IMR-90 (cell line): ENCODE measurements at regions not wholly inside any gene's neighbourhood (a gene's known extent, or its start where the extent isn't known, plus 50 kb on each side); places are given as distances from the start of the nearest gene placed in this dataset.

Experiments
- ATAC-seq: fragments of 200-7000 bp; cut with Tn5 transposase; 2 replicates; pipeline ENCODE4 v1.9.1; 2020; ENCODE audit warnings: low read depth, mild to moderate bottlenecking, moderate library complexity
- BruUV-seq: library from RNA; stranded (reverse); fragments of 400-500 nt; replicated peaks from 2 replicates; lab custom pipeline; 2021; lab: Mats Ljungman, UMichigan
- CTCF ChIA-PET: fragments of 300-600 bp; formaldehyde crosslinking; extraction: SDS; loops from one replicate; lab custom pipeline; 2021; ENCODE audit warnings: antibody characterized with exemption; lab: Yijun Ruan, JAX
- POLR2A ChIA-PET: fragments of 300-600 bp; sonication (Branson Sonifier 250); formaldehyde crosslinking; loops from one replicate; lab custom pipeline; 2022; ENCODE audit warnings: antibody characterized with exemption; ENCODE audit not compliant: unreplicated experiment; lab: Charles Lee
- DNase-seq: peaks from one replicate; pipeline ENCODE4 v3.0.0; 2013
- H2AFZ ChIP-seq: replicated peaks from 2 replicates; pipeline ENCODE3; 2013; ENCODE audit warnings: low read length, mild to moderate bottlenecking; ENCODE audit not compliant: poor library complexity
- H2AK5ac ChIP-seq: 2 replicates; pipeline ENCODE4 v1.6.1; 2013; ENCODE audit warnings: low read depth, low read length, inconsistent platforms
- H2AK9ac ChIP-seq: replicated peaks from 2 replicates; pipeline ENCODE3; 2013; ENCODE audit warnings: mild to moderate bottlenecking, low read depth, low read length, moderate library complexity; ENCODE audit not compliant: poor library complexity
- H2BK120ac ChIP-seq: 2 replicates; pipeline ENCODE4 v1.6.1; 2013; ENCODE audit warnings: low read depth, low read length, inconsistent platforms
- H2BK15ac ChIP-seq: 3 replicates; pipeline ENCODE4 v1.6.1; 2013; ENCODE audit warnings: low read depth, low read length, inconsistent platforms
- H2BK20ac ChIP-seq: 2 replicates; pipeline ENCODE4 v1.6.1; 2013; ENCODE audit warnings: low read depth, mild to moderate bottlenecking, inconsistent platforms, low read length, moderate library complexity
- H2BK5ac ChIP-seq: 2 replicates; pipeline ENCODE4 v1.6.1; 2013; ENCODE audit warnings: mild to moderate bottlenecking, low read depth, low read length, inconsistent platforms; ENCODE audit not compliant: poor library complexity, severe bottlenecking
- H3K14ac ChIP-seq: replicated peaks from 2 replicates; pipeline ENCODE4 v1.6.1; 2013; ENCODE audit warnings: low read depth, low read length, inconsistent platforms
- H3K18ac ChIP-seq: 2 replicates; pipeline ENCODE4 v1.6.1; 2013; ENCODE audit warnings: low read depth, low read length, control low read depth
- H3K23ac ChIP-seq: 2 replicates; pipeline ENCODE4 v1.6.1; 2013; ENCODE audit warnings: low read depth, low read length, inconsistent platforms
- H3K27ac ChIP-seq: 2 replicates; pipeline ENCODE4 v1.5.1; 2013; ENCODE audit warnings: mild to moderate bottlenecking, control low read depth, low read length; ENCODE audit not compliant: insufficient read depth
- H3K27me3 ChIP-seq: 2 replicates; pipeline ENCODE4 v1.6.1; 2013; ENCODE audit warnings: low read length; ENCODE audit not compliant: control insufficient read depth, insufficient read depth
- H3K36me3 ChIP-seq: 2 replicates; pipeline ENCODE4 v1.6.1; 2013; ENCODE audit warnings: low read length, mixed read lengths; ENCODE audit not compliant: control insufficient read depth, insufficient read depth
- H3K4ac ChIP-seq: 2 replicates; pipeline ENCODE4 v1.6.1; 2013; ENCODE audit warnings: low read depth, low read length, inconsistent platforms
- H3K4me1 ChIP-seq: 2 replicates; pipeline ENCODE4 v1.6.1; 2013; ENCODE audit warnings: low read length, mixed read lengths; ENCODE audit not compliant: control insufficient read depth, insufficient read depth
- H3K4me2 ChIP-seq: 2 replicates; pipeline ENCODE4 v1.6.1; 2013; ENCODE audit warnings: low read depth, mild to moderate bottlenecking, control low read depth, low read length, moderate library complexity
- H3K4me3 ChIP-seq: 2 replicates; pipeline ENCODE4 v1.5.1; 2013; ENCODE audit warnings: low read depth, mild to moderate bottlenecking, control low read depth, low read length, moderate library complexity; ENCODE audit not compliant: insufficient read depth
- H3K56ac ChIP-seq: 2 replicates; pipeline ENCODE4 v1.6.1; 2013; ENCODE audit warnings: low read length, inconsistent platforms; ENCODE audit not compliant: insufficient read depth; ENCODE audit errors: extremely low read depth
- H3K79me1 ChIP-seq, 2 experiments: 2 replicates each; pipeline ENCODE4 v1.6.1; 2013; ENCODE audit warnings: low read length in 2 of 2, inconsistent platforms in 1 of 2, low read depth in 1 of 2
- H3K9ac ChIP-seq: 2 replicates; pipeline ENCODE4 v1.6.1; 2013; ENCODE audit warnings: low read depth, low read length, control low read depth
- H3K9me1 ChIP-seq: 2 replicates; pipeline ENCODE4 v1.6.1; 2013; ENCODE audit warnings: low read length, inconsistent platforms; ENCODE audit not compliant: insufficient read depth
- H3K9me3 ChIP-seq: 2 replicates; pipeline ENCODE4 v1.6.1; 2013; ENCODE audit warnings: low read length; ENCODE audit not compliant: control insufficient read depth, insufficient read depth
- H4K20me1 ChIP-seq: 2 replicates; pipeline ENCODE4 v1.6.1; 2013; ENCODE audit warnings: low read length, inconsistent platforms; ENCODE audit not compliant: insufficient read depth
- H4K5ac ChIP-seq: 2 replicates; pipeline ENCODE4 v1.6.1; 2013; ENCODE audit warnings: mild to moderate bottlenecking, low read depth, low read length, control low read depth
- H4K8ac ChIP-seq, 2 experiments: 2 replicates each; pipeline ENCODE4 v1.6.1; 2013; ENCODE audit warnings: low read depth in 2 of 2, low read length in 2 of 2, control low read depth in 1 of 2, inconsistent platforms in 1 of 2
- H4K91ac ChIP-seq: 2 replicates; pipeline ENCODE4 v1.6.1; 2013; ENCODE audit warnings: low read depth, low read length, inconsistent platforms; ENCODE audit not compliant: insufficient read depth
- BHLHE40 ChIP-seq: fragments of 150-350 bp; IDR thresholded peaks from 2 replicates; pipeline ENCODE4 v1.6.1; 2016; ENCODE audit warnings: mild to moderate bottlenecking, low read depth, low read length
- CEBPB ChIP-seq: IDR thresholded peaks from 2 replicates; pipeline ENCODE4 v1.6.1; 2012; ENCODE audit warnings: low read depth, low read length, improper control_type of control experiment
- CHD1 ChIP-seq: IDR thresholded peaks from 2 replicates; pipeline ENCODE4 v1.6.1; 2012; ENCODE audit warnings: low read depth, low read length, improper control_type of control experiment
- CTCF ChIP-seq: conservative IDR thresholded peaks from 2 replicates; pipeline ENCODE4 v1.5.1; 2012; ENCODE audit warnings: mild to moderate bottlenecking, low read depth, low read length, improper control_type of control experiment
- ELK1 ChIP-seq: fragments of 150-350 bp; IDR thresholded peaks from 2 replicates; pipeline ENCODE4 v1.6.1; 2016; ENCODE audit warnings: low read depth, mild to moderate bottlenecking, low read length, moderate library complexity, borderline replicate concordance
- FOS ChIP-seq: fragments of 150-350 bp; IDR thresholded peaks from 2 replicates; pipeline ENCODE4 v1.6.1; 2016; ENCODE audit warnings: low read depth, low read length
- MAFK ChIP-seq: IDR thresholded peaks from 2 replicates; pipeline ENCODE4 v1.6.1; 2012; ENCODE audit warnings: low read depth, low read length, improper control_type of control experiment
- MAZ ChIP-seq: IDR thresholded peaks from 2 replicates; pipeline ENCODE4 v1.6.1; 2012; ENCODE audit warnings: low read depth, mild to moderate bottlenecking, low read length, improper control_type of control experiment, moderate library complexity, borderline replicate concordance
- MXI1 ChIP-seq: IDR thresholded peaks from 2 replicates; pipeline ENCODE4 v1.6.1; 2012; ENCODE audit warnings: low read depth, mild to moderate bottlenecking, low read length, moderate library complexity, borderline replicate concordance
- NFE2L2 ChIP-seq: fragments of 150-350 bp; IDR thresholded peaks from 2 replicates; pipeline ENCODE4 v1.6.1; 2016; ENCODE audit warnings: low read depth, mild to moderate bottlenecking, low read length
- POLR2A ChIP-seq: IDR thresholded peaks from 2 replicates; pipeline ENCODE4 v1.6.1; 2012; ENCODE audit warnings: mild to moderate bottlenecking, low read depth, low read length
- RAD21 ChIP-seq: IDR thresholded peaks from 2 replicates; pipeline ENCODE4 v1.6.1; 2012; ENCODE audit warnings: low read length, improper control_type of control experiment
- RCOR1 ChIP-seq: IDR thresholded peaks from 2 replicates; pipeline ENCODE4 v1.6.1; 2012; ENCODE audit warnings: mild to moderate bottlenecking, low read length, improper control_type of control experiment; ENCODE audit not compliant: insufficient replicate concordance
- RFX5 ChIP-seq: IDR thresholded peaks from 2 replicates; pipeline ENCODE4 v1.8.0; 2012; ENCODE audit warnings: low read depth, mild to moderate bottlenecking, low read length, moderate library complexity
- SMC3 ChIP-seq: fragments of 150-350 bp; IDR thresholded peaks from 2 replicates; pipeline ENCODE4 v1.6.1; 2016; ENCODE audit warnings: low read depth, mild to moderate bottlenecking, antibody characterized with exemption, low read length, moderate library complexity
- USF2 ChIP-seq: fragments of 150-350 bp; IDR thresholded peaks from 2 replicates; pipeline ENCODE4 v1.6.1; 2017; ENCODE audit warnings: mild to moderate bottlenecking, antibody characterized with exemption, low read length, low read depth
- WGBS, 2 experiments: methylation state at CpG; one replicate each; pipeline versions ENCODE4 v1.1.5 to v1.1.7; 2013; ENCODE audit warnings: missing lambda C conversion rate in 2 of 2; ENCODE audit not compliant: insufficient read length in 1 of 2; ENCODE audit errors: extremely low coverage in 2 of 2; 5-methylcytosine and 5-hydroxymethylcytosine counted together
- dilution Hi-C: fragments of 300-500 bp; cut with HindIII; formaldehyde crosslinking; loops from one replicate; pipeline ENCODE4 v1.14.3; 2018; ENCODE audit warnings: low sequenced_read_pairs; ENCODE audit not compliant: unreplicated experiment
- in situ Hi-C: fragments of 300-500 bp; cut with MboI; formaldehyde crosslinking; loops from 3 replicates; pipeline ENCODE4 v1.14.3; 2019; ENCODE audit warnings: low sequenced_read_pairs, inconsistent platforms, mixed read lengths
- intact Hi-C: fragments of 100-400 bp; cut with micrococcal nuclease; formaldehyde crosslinking; loops from 2 replicates; pipeline ENCODE4 v1.10.0; 2022

- Histone ChIP-seq H3K56ac (no peak overlapping the region), H3K23ac (no peak overlapping the region), H2AK5ac (no peak overlapping the region), H3K27ac (no peak overlapping the region), H3K4ac (no peak overlapping the region), H4K20me1 (no peaks in the 10 kb centered on the region; the same call in 1 of the 2 replicates), H4K8ac (no peak overlapping the region), H3K9me3 (no peaks in the 10 kb centered on the region; the same call in 1 of the 2 replicates), H2AFZ (no peak overlapping the region), H4K5ac (no peak overlapping the region), H2BK5ac (no peak overlapping the region), H2BK20ac (no peak overlapping the region), H2AK9ac (no peak overlapping the region), H2BK15ac (no peak overlapping the region), H3K14ac (no peak overlapping the region), H3K18ac (no peak overlapping the region), H3K79me1 (no peaks in the 10 kb centered on the region), H3K36me3 (no peaks in the 10 kb centered on the region), H4K91ac (no peak overlapping the region), H3K4me2 (no peak overlapping the region), H2BK120ac (no peak overlapping the region), H3K4me1 (no peaks in the 10 kb centered on the region), H3K4me3 (no peak overlapping the region), H3K27me3 (no peaks in the 10 kb centered on the region), H3K9me1 (no peaks in the 10 kb centered on the region), H3K9ac (no peak overlapping the region)
- ChIA-PET CTCF (no interaction called here), POLR2A (no interaction called here)
- DNase-seq = no peak
- BruUV-seq = no TSS peak
- in situ Hi-C loops = no loop called here
- no peak for TF ChIP-seq POLR2A
- TF ChIP-seq FOS = no peak
- no peak for TF ChIP-seq RCOR1
- TF ChIP-seq BHLHE40 = no peak
- TF ChIP-seq CTCF = no peak
- no peak for TF ChIP-seq RFX5
- TF ChIP-seq MAFK = no peak
- TF ChIP-seq CHD1 = no peak
- TF ChIP-seq RAD21 = no peak
- TF ChIP-seq SMC3 = no peak
- TF ChIP-seq MAZ = no peak
- TF ChIP-seq USF2 = no peak
- TF ChIP-seq MXI1 = no peak
- TF ChIP-seq ELK1 = no peak
- no peak for TF ChIP-seq CEBPB
- no peak for TF ChIP-seq NFE2L2
- dilution Hi-C loops = no loop called here
- no peak for ATAC-seq
- no CpG with 5 or more reads among the region's 2 CpGs for WGBS, 2 experiments
- intact Hi-C loops = no loop called here
Measured at GRCh38 chr20:40883097-40883496, 145.5 kb upstream of the TOP1 start.
